RWPE2 (cell line): ENCODE measurements at regions not wholly inside any gene's neighbourhood (a gene's known extent, or its start where the extent isn't known, plus 50 kb on each side); places are given as distances from the start of the nearest gene placed in this dataset.

Source experiments
- ATAC-seq: fragments of 200-7000 bp; cut with Tn5 transposase; 3 replicates; pipeline ENCODE4 v1.9.1; 2021; ENCODE audit warnings: low read depth
- DNase-seq: peaks from one replicate; pipeline ENCODE4 v3.0.0-alpha.2; 2020; ENCODE audit warnings: low spot score
- H3K27ac ChIP-seq: fragments of 450-650 bp; 2 replicates; pipeline ENCODE4 v1.5.1; 2017; ENCODE audit warnings: mild to moderate bottlenecking; ENCODE audit not compliant: poor library complexity, severe bottlenecking
- H3K27me3 ChIP-seq: fragments of 250-450 bp; sonication (Bioruptor Pico); 2 replicates; pipeline ENCODE4 v1.5.1; 2021; ENCODE audit warnings: mild to moderate bottlenecking, moderate library complexity; ENCODE audit not compliant: insufficient read depth, poor library complexity, severe bottlenecking
- H3K36me3 ChIP-seq: fragments of 250-450 bp; sonication (Bioruptor Pico); 2 replicates; pipeline ENCODE4 v1.5.1; 2020; ENCODE audit warnings: low read depth, mild to moderate bottlenecking, moderate library complexity
- H3K4me1 ChIP-seq: fragments of 250-450 bp; sonication (Bioruptor Pico); 2 replicates; pipeline ENCODE4 v1.5.1; 2021; ENCODE audit warnings: mild to moderate bottlenecking, moderate library complexity; ENCODE audit not compliant: insufficient read depth, poor library complexity, severe bottlenecking
- H3K4me3 ChIP-seq: fragments of 250-450 bp; sonication (Bioruptor Pico); 2 replicates; pipeline ENCODE4 v1.5.1; 2021; ENCODE audit warnings: mild to moderate bottlenecking, moderate library complexity; ENCODE audit not compliant: severe bottlenecking
- H3K9me3 ChIP-seq: fragments of 250-450 bp; sonication (Bioruptor Pico); 2 replicates; pipeline ENCODE4 v1.5.1; 2021; ENCODE audit warnings: mild to moderate bottlenecking, moderate library complexity; ENCODE audit not compliant: severe bottlenecking
- TF ChIP-seq, protein P1 (sequence below): fragments of 450-650 bp; IDR thresholded peaks from one replicate; pipeline ENCODE4 v1.5.1; 2017; ENCODE audit warnings: mild to moderate bottlenecking, moderate library complexity; ENCODE audit not compliant: poor library complexity, severe bottlenecking

DNA sequence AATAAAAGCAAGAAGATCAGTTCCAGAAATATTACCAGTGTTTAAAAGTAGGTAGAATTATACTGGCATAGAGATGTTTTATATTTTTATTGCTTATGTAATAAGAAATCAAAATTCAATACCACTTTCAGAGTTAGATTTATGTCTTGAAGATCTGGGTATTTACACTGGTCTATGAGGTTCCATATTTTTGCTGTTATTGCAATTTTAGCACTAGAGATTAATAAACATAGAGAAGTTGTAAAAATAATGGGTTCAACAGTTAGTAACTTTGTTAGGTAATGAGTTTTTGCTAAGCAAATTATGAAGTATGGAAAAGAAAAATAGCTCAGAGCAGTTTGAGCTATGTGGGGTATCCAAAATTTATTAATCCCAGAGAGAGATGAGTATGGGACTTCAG is 188.1 kb downstream of the SYT10 start:
- H3K36me3 ChIP-seq: no peaks in the 10 kb centered on the region
- H3K4me1 ChIP-seq: no peaks in the 10 kb centered on the region
- no peak for DNase-seq
- H3K4me3 ChIP-seq: no peak overlapping the region
- TF ChIP-seq, protein P1, sequence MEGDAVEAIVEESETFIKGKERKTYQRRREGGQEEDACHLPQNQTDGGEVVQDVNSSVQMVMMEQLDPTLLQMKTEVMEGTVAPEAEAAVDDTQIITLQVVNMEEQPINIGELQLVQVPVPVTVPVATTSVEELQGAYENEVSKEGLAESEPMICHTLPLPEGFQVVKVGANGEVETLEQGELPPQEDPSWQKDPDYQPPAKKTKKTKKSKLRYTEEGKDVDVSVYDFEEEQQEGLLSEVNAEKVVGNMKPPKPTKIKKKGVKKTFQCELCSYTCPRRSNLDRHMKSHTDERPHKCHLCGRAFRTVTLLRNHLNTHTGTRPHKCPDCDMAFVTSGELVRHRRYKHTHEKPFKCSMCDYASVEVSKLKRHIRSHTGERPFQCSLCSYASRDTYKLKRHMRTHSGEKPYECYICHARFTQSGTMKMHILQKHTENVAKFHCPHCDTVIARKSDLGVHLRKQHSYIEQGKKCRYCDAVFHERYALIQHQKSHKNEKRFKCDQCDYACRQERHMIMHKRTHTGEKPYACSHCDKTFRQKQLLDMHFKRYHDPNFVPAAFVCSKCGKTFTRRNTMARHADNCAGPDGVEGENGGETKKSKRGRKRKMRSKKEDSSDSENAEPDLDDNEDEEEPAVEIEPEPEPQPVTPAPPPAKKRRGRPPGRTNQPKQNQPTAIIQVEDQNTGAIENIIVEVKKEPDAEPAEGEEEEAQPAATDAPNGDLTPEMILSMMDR: no peak
- H3K27ac ChIP-seq: no peak overlapping the region
- H3K27me3 ChIP-seq: no peaks in the 10 kb centered on the region
- no peak for ATAC-seq
- H3K9me3 ChIP-seq: no peaks in the 10 kb centered on the region

DNA sequence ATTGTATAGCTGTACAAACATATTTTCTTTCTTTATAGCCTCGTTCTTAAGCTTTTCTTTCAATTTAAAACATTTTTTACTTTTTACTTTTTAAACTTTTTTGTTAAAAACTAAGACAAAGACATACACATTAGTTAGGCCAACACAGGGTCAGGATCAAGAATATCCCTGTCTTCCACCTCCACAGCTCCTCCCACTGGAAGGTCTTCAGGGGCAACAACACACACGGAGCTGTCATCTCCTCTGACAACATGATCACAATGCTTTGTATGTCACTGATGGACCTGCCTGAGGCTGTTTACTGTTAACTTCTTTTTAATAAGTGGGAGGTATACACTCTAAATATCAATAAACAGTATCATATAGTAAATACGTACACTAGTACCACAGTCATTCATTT is 191.3 kb downstream of the SYT10 start:
- Histone ChIP-seq H3K27me3 (no peaks in the 10 kb centered on the region), H3K4me3 (no peak overlapping the region), H3K36me3 (no peaks in the 10 kb centered on the region), H3K9me3 (no peaks in the 10 kb centered on the region), H3K4me1 (no peaks in the 10 kb centered on the region), H3K27ac (no peak overlapping the region)
- ATAC-seq (no peak), DNase-seq (no peak)
- TF ChIP-seq, protein P1: no peak

DNA sequence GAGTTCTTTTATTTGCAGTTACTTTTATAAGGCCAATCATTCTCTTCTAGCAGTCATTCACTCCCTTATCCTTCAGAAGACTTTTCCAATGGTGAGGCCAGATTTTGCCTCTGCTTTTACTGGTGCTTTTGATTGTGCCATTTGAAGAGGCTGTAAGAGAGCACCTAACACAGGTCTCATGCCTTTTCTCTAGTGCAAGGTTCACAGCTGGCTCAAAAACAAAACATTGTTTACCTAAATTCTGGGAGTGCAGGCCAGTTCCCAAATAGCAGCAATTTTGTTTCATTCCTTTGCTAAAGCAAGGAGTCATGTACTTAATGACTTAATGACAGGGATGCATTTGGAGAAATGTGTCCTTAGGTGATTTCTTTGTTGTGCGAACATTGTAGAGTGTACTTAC is 192.0 kb downstream of the SYT10 start:
- H3K36me3 ChIP-seq: no peaks in the 10 kb centered on the region
- DNase-seq (no peak), ATAC-seq (no peak)
- TF ChIP-seq, protein P1: no peak
- no peaks in the 10 kb centered on the region for H3K27me3 ChIP-seq
- H3K27ac ChIP-seq: no peak overlapping the region
- H3K9me3 ChIP-seq: no peaks in the 10 kb centered on the region
- H3K4me3 ChIP-seq: no peak overlapping the region
- H3K4me1 ChIP-seq: no peaks in the 10 kb centered on the region

DNA sequence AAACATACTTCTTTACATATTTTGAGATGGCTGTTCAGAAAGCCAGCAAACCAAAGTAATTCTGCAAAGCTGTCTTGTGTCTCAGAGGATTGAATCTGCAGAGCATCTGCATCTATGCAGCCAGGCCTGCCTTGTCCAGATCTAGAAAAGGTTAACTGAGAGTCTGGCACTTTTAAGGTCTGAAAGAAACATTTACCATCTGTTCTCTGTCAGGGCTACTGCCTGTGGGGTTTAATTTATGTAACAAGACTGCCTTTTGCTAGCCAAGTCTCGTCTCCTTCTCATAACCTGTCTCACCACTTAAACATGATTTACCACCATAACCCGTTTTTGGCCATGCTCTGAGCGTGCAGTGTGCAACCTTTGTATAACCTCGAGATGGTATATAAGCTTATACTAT is 194.2 kb downstream of the SYT10 start:
- no peaks in the 10 kb centered on the region for H3K9me3 ChIP-seq
- no peaks in the 10 kb centered on the region for H3K36me3 ChIP-seq
- TF ChIP-seq, protein P1: no peak
- no peak overlapping the region for H3K27ac ChIP-seq
- no peak overlapping the region for H3K4me3 ChIP-seq
- ATAC-seq (no peak), DNase-seq (no peak)
- no peaks in the 10 kb centered on the region for H3K27me3 ChIP-seq
- no peaks in the 10 kb centered on the region for H3K4me1 ChIP-seq

DNA sequence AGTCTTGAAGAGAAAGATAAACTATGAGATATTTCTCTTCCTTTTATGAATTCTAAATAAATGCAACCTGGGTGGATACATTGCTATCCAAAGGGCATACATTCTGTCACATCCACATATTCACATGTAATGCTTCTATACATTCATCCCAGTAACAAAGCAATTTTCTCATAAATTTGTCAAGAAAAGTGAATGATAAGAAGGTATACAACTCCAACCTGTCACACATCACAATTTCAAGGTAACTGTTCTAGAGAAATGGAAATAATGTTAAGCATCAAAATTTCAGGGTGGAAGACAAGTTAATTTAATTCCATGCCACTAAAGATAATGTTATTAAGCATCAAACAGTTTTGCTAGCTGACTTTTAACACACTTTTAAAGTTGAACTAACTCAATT is 212.9 kb downstream of the SYT10 start:
- TF ChIP-seq, protein P1: no peak
- Histone ChIP-seq H3K4me1 (no peaks in the 10 kb centered on the region), H3K9me3 (no peaks in the 10 kb centered on the region), H3K27ac (no peak overlapping the region), H3K36me3 (no peaks in the 10 kb centered on the region), H3K27me3 (no peaks in the 10 kb centered on the region), H3K4me3 (no peak overlapping the region)
- no peak for DNase-seq
- no peak for ATAC-seq
